GM23338 (cell line): ENCODE measurements at regions not wholly inside any gene's neighbourhood (a gene's known extent, or its start where the extent isn't known, plus 50 kb on each side); places are given as distances from the start of the nearest gene placed in this dataset.

Experiments
- ATAC-seq: fragments of 200-7000 bp; cut with Tn5 transposase; 3 replicates; pipeline ENCODE4 v1.9.1; 2020
- DNase-seq: peaks from one replicate; pipeline ENCODE4 v3.0.0-alpha.2; 2015; ENCODE audit warnings: low spot score
- H2AFZ ChIP-seq: fragments of 200-600 bp; sonication (generic); 2 replicates; pipeline ENCODE4 v1.8.0; 2016; ENCODE audit warnings: antibody characterized with exemption, mild to moderate bottlenecking, moderate library complexity
- H3F3A ChIP-seq: fragments of 200-600 bp; sonication (generic); replicated peaks from 2 replicates; pipeline ENCODE4 v1.8.0; 2017; ENCODE audit warnings: antibody characterized with exemption, mixed run types, low read depth
- H3K27ac ChIP-seq: fragments of 200-600 bp; sonication (generic); 2 replicates; pipeline ENCODE4 v1.6.1; 2016; ENCODE audit warnings: low read depth
- H3K27me3 ChIP-seq: fragments of 200-600 bp; sonication (generic); 2 replicates; pipeline ENCODE4 v1.8.0; 2016; ENCODE audit warnings: mild to moderate bottlenecking, mixed run types, moderate library complexity; ENCODE audit not compliant: insufficient read depth
- H3K36me3 ChIP-seq: fragments of 200-600 bp; sonication (generic); 2 replicates; pipeline ENCODE4 v1.8.0; 2016; ENCODE audit warnings: mild to moderate bottlenecking; ENCODE audit not compliant: insufficient read depth
- H3K4me1 ChIP-seq: fragments of 200-600 bp; sonication (generic); 2 replicates; pipeline ENCODE4 v1.8.0; 2016; ENCODE audit warnings: mild to moderate bottlenecking, moderate library complexity; ENCODE audit not compliant: insufficient read depth
- H3K4me2 ChIP-seq: fragments of 200-600 bp; sonication (generic); 2 replicates; pipeline ENCODE4 v1.7.1; 2017; ENCODE audit warnings: mixed run types
- H3K4me3 ChIP-seq: fragments of 200-600 bp; sonication (generic); 2 replicates; pipeline ENCODE4 v1.6.1; 2016; ENCODE audit warnings: mixed run types
- H3K79me2 ChIP-seq: fragments of 200-600 bp; sonication (generic); replicated peaks from 2 replicates; pipeline ENCODE4 v1.8.0; 2017; ENCODE audit warnings: mild to moderate bottlenecking; ENCODE audit not compliant: insufficient read depth
- H3K9me2 ChIP-seq: fragments of 200-600 bp; sonication (generic); 2 replicates; pipeline ENCODE4 v1.8.0; 2017; ENCODE audit not compliant: insufficient read depth
- H4K20me1 ChIP-seq: fragments of 200-600 bp; sonication (generic); replicated peaks from 2 replicates; pipeline ENCODE4 v1.8.0; 2017; ENCODE audit warnings: mild to moderate bottlenecking; ENCODE audit not compliant: insufficient read depth
- H3K27ac Mint-ChIP-seq: 2 replicates; pipeline ENCODE4 v1.8.0; 2020; ENCODE audit warnings: inconsistent platforms, mild to moderate bottlenecking, moderate library complexity, mixed read lengths
- H3K27me3 Mint-ChIP-seq: 3 replicates; pipeline ENCODE4 v1.8.0; 2022; ENCODE audit warnings: low read depth, mild to moderate bottlenecking, moderate library complexity, mixed read lengths, inconsistent platforms; ENCODE audit not compliant: insufficient read depth, poor library complexity
- H3K36me3 Mint-ChIP-seq: 3 replicates; pipeline ENCODE4 v1.8.0; 2021; ENCODE audit warnings: low read depth, mild to moderate bottlenecking, inconsistent platforms, moderate library complexity, mixed read lengths
- H3K4me1 Mint-ChIP-seq: 3 replicates; pipeline ENCODE4 v1.8.0; 2020; ENCODE audit warnings: mild to moderate bottlenecking, inconsistent platforms, mixed read lengths
- H3K4me3 Mint-ChIP-seq: 3 replicates; pipeline ENCODE4 v1.8.0; 2021; ENCODE audit warnings: moderate library complexity, mild to moderate bottlenecking, inconsistent platforms, mixed read lengths
- H3K9me3 Mint-ChIP-seq: 3 replicates; pipeline ENCODE4 v1.8.0; 2020; ENCODE audit warnings: moderate library complexity, mild to moderate bottlenecking, inconsistent platforms, mixed read lengths
- CREB1 ChIP-seq: fragments of 250-450 bp; sonication (Bioruptor Pico); IDR thresholded peaks from 2 replicates; pipeline ENCODE4 v1.5.0; 2020; ENCODE audit warnings: low read depth, mild to moderate bottlenecking, moderate library complexity
- ETS1 ChIP-seq: IDR thresholded peaks from 2 replicates; pipeline ENCODE4 v1.6.1; 2016; ENCODE audit warnings: antibody characterized with exemption
- EZH2 ChIP-seq: fragments of 200-600 bp; sonication (generic); IDR thresholded peaks from one replicate; pipeline ENCODE4 v1.8.0; 2017; ENCODE audit warnings: antibody characterized with exemption, mild to moderate bottlenecking, low read depth; ENCODE audit not compliant: unreplicated experiment
- NANOG ChIP-seq: IDR thresholded peaks from 2 replicates; pipeline ENCODE4 v1.6.1; 2016; ENCODE audit warnings: antibody characterized with exemption, borderline replicate concordance
- STAT1 ChIP-seq: IDR thresholded peaks from one replicate; pipeline ENCODE4 v1.6.1; 2016; ENCODE audit warnings: antibody characterized with exemption; ENCODE audit not compliant: unreplicated experiment
- ZNF114 ChIP-seq: fragments of 250-450 bp; sonication (Bioruptor Pico); IDR thresholded peaks from 2 replicates; pipeline ENCODE4 v1.5.0; 2020; ENCODE audit warnings: mild to moderate bottlenecking, moderate library complexity
- ZNF331 ChIP-seq: fragments of 250-450 bp; sonication (Bioruptor Pico); IDR thresholded peaks from 2 replicates; pipeline ENCODE4 v1.5.0; 2020; ENCODE audit warnings: low read depth, mild to moderate bottlenecking, moderate library complexity
- ZNF462 ChIP-seq: fragments of 250-450 bp; sonication (Bioruptor Pico); IDR thresholded peaks from 2 replicates; pipeline ENCODE4 v1.5.0; 2020; ENCODE audit warnings: mild to moderate bottlenecking, moderate library complexity

- peaks cover 67% of the 10 kb centered on the region for H3K9me3 Mint-ChIP-seq
- no peak for TF ChIP-seq ZNF331 (CRISPR knock-in tag)
- no peak for TF ChIP-seq ZNF462 (CRISPR knock-in tag)
- TF ChIP-seq ETS1, result no peak
- no peak for TF ChIP-seq CREB1 (CRISPR knock-in tag)
- TF ChIP-seq STAT1, result no peak
- TF ChIP-seq ZNF114 (CRISPR knock-in tag), result no peak
- no peak for TF ChIP-seq EZH2
- no peak for TF ChIP-seq NANOG
- no peak overlapping the region for H3K4me3 Mint-ChIP-seq
- DNase-seq (no peak), ATAC-seq (no peak)
- H3K4me1 ChIP-seq, result no peaks in the 10 kb centered on the region
- no peaks in the 10 kb centered on the region for H4K20me1 ChIP-seq
- no peaks in the 10 kb centered on the region for H3K4me1 Mint-ChIP-seq
- no peak overlapping the region for H3K4me3 ChIP-seq
- H3K36me3 ChIP-seq, result no peaks in the 10 kb centered on the region
- no peak overlapping the region for H2AFZ ChIP-seq
- H3F3A ChIP-seq, result no peaks in the 10 kb centered on the region
- no peak overlapping the region for H3K27ac Mint-ChIP-seq
- H3K27me3 Mint-ChIP-seq, result no peaks in the 10 kb centered on the region
- no peaks in the 10 kb centered on the region for H3K9me2 ChIP-seq
- H3K27ac ChIP-seq, result no peak overlapping the region
- no peaks in the 10 kb centered on the region for H3K27me3 ChIP-seq
- no peaks in the 10 kb centered on the region for H3K79me2 ChIP-seq
- H3K36me3 Mint-ChIP-seq, result peaks cover 59% of the 10 kb centered on the region
- H3K4me2 ChIP-seq, result no peak overlapping the region
These were observed 69.2 kb upstream of the ALOX12 start for GRCh38 chr17:6926667-6927066.
